Astrocyte (in vitro differentiated cells and primary cell): ENCODE measurements at regions not wholly inside any gene's neighbourhood (a gene's known extent, or its start where the extent isn't known, plus 50 kb on each side); places are given as distances from the start of the nearest gene placed in this dataset.

Experiments used
- DNase-seq: peaks from one replicate; pipeline ENCODE4 v3.0.0-alpha.2; 2010; ENCODE audit warnings: low read depth
- FAIRE-seq: peaks from 2 replicates; lab custom pipeline; 2011; peaks lifted over from hg19 to GRCh38; lab: Jason Lieb, UNC
- H2AFZ ChIP-seq: 2 replicates; pipeline ENCODE4 v1.6.0; 2012; ENCODE audit warnings: low read depth, low read length, inconsistent platforms
- H3K27ac ChIP-seq: 2 replicates; pipeline ENCODE4 v1.5.1; 2011; ENCODE audit warnings: low read depth, low read length, inconsistent platforms
- H3K27me3 ChIP-seq: 2 replicates; pipeline ENCODE4 v1.6.0; 2011; ENCODE audit warnings: low read length, inconsistent platforms; ENCODE audit not compliant: insufficient read depth
- H3K36me3 ChIP-seq: 2 replicates; pipeline ENCODE4 v1.5.1; 2011; ENCODE audit warnings: low read length, inconsistent platforms; ENCODE audit not compliant: insufficient read depth
- H3K4me1 ChIP-seq: 2 replicates; pipeline ENCODE4 v1.5.1; 2011; ENCODE audit warnings: low read length, inconsistent platforms; ENCODE audit not compliant: insufficient read depth
- H3K4me2 ChIP-seq: 2 replicates; pipeline ENCODE4 v1.6.0; 2012; ENCODE audit warnings: low read length, inconsistent platforms
- H3K4me3 ChIP-seq: 2 replicates; pipeline ENCODE4 v1.5.1; 2011; ENCODE audit warnings: low read depth, mild to moderate bottlenecking, low read length, inconsistent platforms; ENCODE audit not compliant: insufficient read depth
- H3K79me2 ChIP-seq: 2 replicates; pipeline ENCODE4 v1.6.0; 2012; ENCODE audit warnings: mild to moderate bottlenecking, low read length, inconsistent platforms; ENCODE audit not compliant: insufficient read depth
- H3K9ac ChIP-seq: 2 replicates; pipeline ENCODE4 v1.6.0; 2012; ENCODE audit warnings: mild to moderate bottlenecking, low read length, inconsistent platforms
- H3K9me3 ChIP-seq: 2 replicates; pipeline ENCODE4 v1.5.1; 2012; ENCODE audit warnings: low read depth, mild to moderate bottlenecking, low read length, inconsistent platforms; ENCODE audit not compliant: insufficient read depth
- H4K20me1 ChIP-seq: 2 replicates; pipeline ENCODE4 v1.6.0; 2012; ENCODE audit warnings: low read length, inconsistent platforms; ENCODE audit not compliant: insufficient read depth
- H3K27ac Mint-ChIP-seq: one replicate; pipeline ENCODE4 v1.8.0; 2021; ENCODE audit warnings: mild to moderate bottlenecking, mixed read lengths; ENCODE audit not compliant: unreplicated experiment
- H3K27me3 Mint-ChIP-seq: one replicate; pipeline ENCODE4 v1.8.0; 2021; ENCODE audit warnings: low read depth, mixed read lengths; ENCODE audit not compliant: unreplicated experiment
- H3K36me3 Mint-ChIP-seq: one replicate; pipeline ENCODE4 v1.8.0; 2021; ENCODE audit warnings: low read depth, mixed read lengths; ENCODE audit not compliant: unreplicated experiment
- H3K4me1 Mint-ChIP-seq: one replicate; pipeline ENCODE4 v1.8.0; 2021; ENCODE audit warnings: low read depth, mixed read lengths; ENCODE audit not compliant: unreplicated experiment
- H3K4me3 Mint-ChIP-seq: one replicate; pipeline ENCODE4 v1.8.0; 2021; ENCODE audit warnings: mild to moderate bottlenecking, moderate library complexity, mixed read lengths; ENCODE audit not compliant: unreplicated experiment
- H3K9me3 Mint-ChIP-seq: one replicate; pipeline ENCODE4 v1.8.0; 2021; ENCODE audit warnings: mild to moderate bottlenecking, mixed read lengths; ENCODE audit not compliant: unreplicated experiment
- EZH2 ChIP-seq: IDR thresholded peaks from 2 replicates; pipeline ENCODE4 v1.6.1; 2012; ENCODE audit warnings: mild to moderate bottlenecking, low read length, inconsistent platforms; ENCODE audit not compliant: insufficient read depth
- TF ChIP-seq, protein P1 (sequence below): IDR thresholded peaks from 2 replicates; pipeline ENCODE4 v1.5.1; 2011; ENCODE audit warnings: low read depth, mild to moderate bottlenecking, inconsistent platforms, low read length, moderate library complexity; ENCODE audit not compliant: insufficient read depth

DNA sequence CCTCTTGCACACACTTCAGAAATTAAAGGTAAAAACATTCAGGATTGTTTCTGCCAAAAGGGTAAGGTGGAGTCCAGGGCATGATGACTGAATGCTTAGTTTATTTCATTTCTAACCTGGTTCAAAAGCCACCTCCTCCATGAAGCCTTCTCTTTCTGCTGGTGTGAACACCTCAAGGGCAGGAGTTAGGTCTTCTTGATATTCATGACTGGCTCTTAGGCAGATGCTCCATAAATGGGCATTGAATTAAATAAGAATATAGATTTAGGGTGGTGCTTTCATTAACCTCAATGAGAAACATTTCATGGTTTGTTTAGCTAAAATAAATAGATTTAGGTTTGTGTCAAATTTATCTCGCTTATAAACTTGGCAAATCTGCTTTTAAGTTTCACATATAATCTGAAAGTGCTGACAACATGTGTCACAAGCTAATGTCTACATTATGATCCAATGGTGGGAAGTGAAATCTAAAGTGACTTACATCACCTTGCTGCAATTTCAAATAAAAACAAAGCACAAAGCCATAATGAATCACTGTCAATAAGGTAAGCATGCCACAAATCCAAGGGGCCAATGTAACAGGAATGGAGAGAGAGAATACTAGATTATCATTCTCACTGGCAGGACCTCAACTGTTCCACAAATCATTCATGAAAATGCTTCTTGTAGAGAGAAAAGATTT is 72.7 kb upstream of the GRIP1 start:
- no peaks in the 10 kb centered on the region for H3K27me3 ChIP-seq
- H4K20me1 ChIP-seq = no peaks in the 10 kb centered on the region
- Mint-ChIP-seq H3K27ac (no peak overlapping the region), H3K9me3 (no peaks in the 10 kb centered on the region), H3K36me3 (no peaks in the 10 kb centered on the region), H3K4me1 (peaks cover 6% of the 10 kb centered on the region), H3K4me3 (no peak overlapping the region), H3K27me3 (no peaks in the 10 kb centered on the region)
- no peaks in the 10 kb centered on the region for H3K9me3 ChIP-seq
- no peak overlapping the region for H3K27ac ChIP-seq
- TF ChIP-seq, protein P1, sequence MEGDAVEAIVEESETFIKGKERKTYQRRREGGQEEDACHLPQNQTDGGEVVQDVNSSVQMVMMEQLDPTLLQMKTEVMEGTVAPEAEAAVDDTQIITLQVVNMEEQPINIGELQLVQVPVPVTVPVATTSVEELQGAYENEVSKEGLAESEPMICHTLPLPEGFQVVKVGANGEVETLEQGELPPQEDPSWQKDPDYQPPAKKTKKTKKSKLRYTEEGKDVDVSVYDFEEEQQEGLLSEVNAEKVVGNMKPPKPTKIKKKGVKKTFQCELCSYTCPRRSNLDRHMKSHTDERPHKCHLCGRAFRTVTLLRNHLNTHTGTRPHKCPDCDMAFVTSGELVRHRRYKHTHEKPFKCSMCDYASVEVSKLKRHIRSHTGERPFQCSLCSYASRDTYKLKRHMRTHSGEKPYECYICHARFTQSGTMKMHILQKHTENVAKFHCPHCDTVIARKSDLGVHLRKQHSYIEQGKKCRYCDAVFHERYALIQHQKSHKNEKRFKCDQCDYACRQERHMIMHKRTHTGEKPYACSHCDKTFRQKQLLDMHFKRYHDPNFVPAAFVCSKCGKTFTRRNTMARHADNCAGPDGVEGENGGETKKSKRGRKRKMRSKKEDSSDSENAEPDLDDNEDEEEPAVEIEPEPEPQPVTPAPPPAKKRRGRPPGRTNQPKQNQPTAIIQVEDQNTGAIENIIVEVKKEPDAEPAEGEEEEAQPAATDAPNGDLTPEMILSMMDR = no peak
- TF ChIP-seq EZH2 = no peak
- no peak overlapping the region for H2AFZ ChIP-seq
- no peak for FAIRE-seq
- H3K79me2 ChIP-seq = no peaks in the 10 kb centered on the region
- no peaks in the 10 kb centered on the region for H3K4me1 ChIP-seq
- no peaks in the 10 kb centered on the region for H3K36me3 ChIP-seq
- DNase-seq = no peak
- H3K4me2 ChIP-seq = no peak overlapping the region
- no peak overlapping the region for H3K9ac ChIP-seq
- no peak overlapping the region for H3K4me3 ChIP-seq

DNA sequence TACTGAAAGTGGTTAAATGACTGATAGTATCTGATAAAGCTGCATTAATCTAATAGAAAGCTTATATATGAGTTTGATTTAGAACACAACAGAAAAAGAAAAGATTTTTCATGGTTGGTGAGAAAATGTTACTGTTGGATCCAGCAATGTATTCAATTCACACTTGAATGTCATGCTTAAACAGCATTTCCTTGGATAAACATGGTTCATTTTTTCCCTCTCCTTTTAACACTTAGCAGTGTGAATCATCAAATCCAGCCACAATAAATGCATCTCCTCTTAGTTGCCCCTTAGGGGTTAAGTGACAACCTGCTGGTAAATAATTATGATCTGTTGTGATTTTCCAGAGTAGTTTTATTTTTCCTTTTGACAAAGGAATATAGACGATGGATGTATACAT is 74.9 kb upstream of the GRIP1 start:
- Histone ChIP-seq H3K9me3 (no peaks in the 10 kb centered on the region), H3K36me3 (no peaks in the 10 kb centered on the region), H3K79me2 (no peaks in the 10 kb centered on the region), H3K4me1 (no peaks in the 10 kb centered on the region), H3K27ac (no peak overlapping the region), H3K4me2 (no peak overlapping the region), H4K20me1 (no peaks in the 10 kb centered on the region), H2AFZ (no peak overlapping the region), H3K4me3 (no peak overlapping the region), H3K27me3 (no peaks in the 10 kb centered on the region), H3K9ac (no peak overlapping the region)
- FAIRE-seq = no peak
- H3K27ac Mint-ChIP-seq = no peak overlapping the region
- H3K4me1 Mint-ChIP-seq = peaks cover 6% of the 10 kb centered on the region
- no peaks in the 10 kb centered on the region for H3K9me3 Mint-ChIP-seq
- H3K27me3 Mint-ChIP-seq = no peaks in the 10 kb centered on the region
- no peak for TF ChIP-seq EZH2
- TF ChIP-seq, protein P1 = no peak
- no peaks in the 10 kb centered on the region for H3K36me3 Mint-ChIP-seq
- no peak overlapping the region for H3K4me3 Mint-ChIP-seq
- no peak for DNase-seq

DNA sequence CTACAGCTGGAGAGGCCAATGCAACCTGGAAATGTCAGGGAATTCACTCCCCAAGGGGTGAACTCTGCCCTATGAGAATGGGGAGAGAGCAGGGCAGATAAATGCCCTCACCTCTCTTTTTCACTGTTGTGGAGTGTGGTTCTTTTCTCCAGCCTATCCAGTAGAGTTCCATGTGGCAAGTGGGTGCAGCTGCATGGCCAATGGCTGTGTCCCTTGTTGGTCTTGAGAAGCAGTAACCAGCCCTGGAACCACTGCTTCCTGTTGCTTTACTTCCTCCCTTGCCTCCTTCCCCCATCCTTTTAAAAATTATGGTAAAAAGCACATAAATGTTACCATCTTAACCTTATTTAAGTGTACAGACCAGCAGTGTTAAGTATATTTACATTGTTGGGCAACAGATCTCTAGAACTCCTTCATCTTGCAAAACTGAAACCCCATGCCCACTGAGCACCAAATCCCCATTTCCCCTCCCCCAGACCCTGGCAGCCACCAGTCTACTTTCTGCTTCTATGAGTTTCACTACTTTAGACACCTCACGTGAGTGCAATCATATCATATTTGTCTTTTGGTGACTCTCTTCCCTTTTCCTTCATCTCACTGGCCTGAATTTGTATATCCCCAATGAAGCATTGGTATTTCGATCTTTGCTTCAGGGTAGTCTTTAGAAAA is 77.0 kb upstream of the GRIP1 start:
- H3K9me3 Mint-ChIP-seq = peaks cover 9% of the 10 kb centered on the region
- no peak for TF ChIP-seq EZH2
- TF ChIP-seq, protein P1 = no peak
- H3K4me2 ChIP-seq = no peak overlapping the region
- H3K9ac ChIP-seq = no peak overlapping the region
- H3K27ac Mint-ChIP-seq = no peak overlapping the region
- no peaks in the 10 kb centered on the region for H4K20me1 ChIP-seq
- H3K36me3 Mint-ChIP-seq = no peaks in the 10 kb centered on the region
- FAIRE-seq (no peak), DNase-seq (no peak)
- H3K4me3 ChIP-seq = no peak overlapping the region
- H3K4me3 Mint-ChIP-seq = no peak overlapping the region
- no peaks in the 10 kb centered on the region for H3K27me3 Mint-ChIP-seq
- no peaks in the 10 kb centered on the region for H3K9me3 ChIP-seq
- no peaks in the 10 kb centered on the region for H3K27me3 ChIP-seq
- peaks cover 6% of the 10 kb centered on the region for H3K4me1 Mint-ChIP-seq
- no peaks in the 10 kb centered on the region for H3K36me3 ChIP-seq
- H3K79me2 ChIP-seq = no peaks in the 10 kb centered on the region
- H3K4me1 ChIP-seq = no peaks in the 10 kb centered on the region
- H3K27ac ChIP-seq = no peak overlapping the region
- no peak overlapping the region for H2AFZ ChIP-seq
